ENCODE measurements at regions not wholly inside any gene's neighbourhood (a gene's known extent, or its start where the extent isn't known, plus 50 kb on each side); places are given as distances from the start of the nearest gene placed in this dataset.
"Not testable (repeated sequence)": the region's sequence is repeated elsewhere in the genome, so short reads cannot be mapped to it uniquely, and the experiment has no call there.

DNA sequence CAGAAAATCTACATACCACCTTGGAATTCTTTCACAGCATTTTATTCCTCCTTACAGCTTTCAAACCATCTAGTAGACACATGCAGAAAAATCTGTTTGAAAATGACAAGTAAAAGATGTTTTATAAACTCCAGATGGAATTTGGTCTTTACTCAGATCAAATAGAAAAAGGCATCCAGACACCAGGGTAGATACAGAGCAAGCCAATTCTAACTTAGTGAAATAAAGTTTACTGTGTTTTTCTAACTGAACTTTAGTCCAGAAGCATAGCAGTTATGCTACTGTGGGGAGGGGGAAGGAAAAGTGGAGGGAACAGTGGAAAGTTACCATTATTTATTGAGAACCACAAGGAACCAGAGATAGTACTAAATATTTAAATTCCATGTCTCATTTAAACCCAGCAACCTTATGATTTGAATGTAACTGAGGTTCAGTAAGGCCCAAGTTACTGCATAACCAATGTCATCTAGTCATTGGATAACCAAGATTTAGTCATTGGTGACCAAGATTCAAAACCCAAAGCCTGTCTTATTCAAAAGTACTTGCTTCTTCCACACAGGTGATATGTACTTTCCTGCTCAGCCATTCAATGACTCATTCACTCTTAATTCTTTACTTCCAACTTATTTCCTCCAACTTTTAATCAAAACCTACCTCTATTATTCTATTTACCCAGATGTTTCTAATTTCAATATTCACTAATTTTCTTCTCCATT, 57.7 kb downstream of the RAD51AP2 start:
- TF ChIP-seq, protein P1, sequence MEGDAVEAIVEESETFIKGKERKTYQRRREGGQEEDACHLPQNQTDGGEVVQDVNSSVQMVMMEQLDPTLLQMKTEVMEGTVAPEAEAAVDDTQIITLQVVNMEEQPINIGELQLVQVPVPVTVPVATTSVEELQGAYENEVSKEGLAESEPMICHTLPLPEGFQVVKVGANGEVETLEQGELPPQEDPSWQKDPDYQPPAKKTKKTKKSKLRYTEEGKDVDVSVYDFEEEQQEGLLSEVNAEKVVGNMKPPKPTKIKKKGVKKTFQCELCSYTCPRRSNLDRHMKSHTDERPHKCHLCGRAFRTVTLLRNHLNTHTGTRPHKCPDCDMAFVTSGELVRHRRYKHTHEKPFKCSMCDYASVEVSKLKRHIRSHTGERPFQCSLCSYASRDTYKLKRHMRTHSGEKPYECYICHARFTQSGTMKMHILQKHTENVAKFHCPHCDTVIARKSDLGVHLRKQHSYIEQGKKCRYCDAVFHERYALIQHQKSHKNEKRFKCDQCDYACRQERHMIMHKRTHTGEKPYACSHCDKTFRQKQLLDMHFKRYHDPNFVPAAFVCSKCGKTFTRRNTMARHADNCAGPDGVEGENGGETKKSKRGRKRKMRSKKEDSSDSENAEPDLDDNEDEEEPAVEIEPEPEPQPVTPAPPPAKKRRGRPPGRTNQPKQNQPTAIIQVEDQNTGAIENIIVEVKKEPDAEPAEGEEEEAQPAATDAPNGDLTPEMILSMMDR (IDR thresholded peaks at IDR 0.05; ENCODE audit: borderline replicate concordance, insufficient read depth, low read depth, low read length), result no peak
- H3K4me3 ChIP-seq (ENCODE audit: low read depth, low read length), result no peak overlapping the region

GRCh38 chr2:17455343-17455742, 62.9 kb downstream of the RAD51AP2 start:
- TF ChIP-seq, protein P1 (IDR thresholded peaks at IDR 0.05; ENCODE audit: borderline replicate concordance, insufficient read depth, low read depth, low read length), result no peak
- H3K4me3 ChIP-seq (ENCODE audit: low read depth, low read length), result no peak overlapping the region

DNA sequence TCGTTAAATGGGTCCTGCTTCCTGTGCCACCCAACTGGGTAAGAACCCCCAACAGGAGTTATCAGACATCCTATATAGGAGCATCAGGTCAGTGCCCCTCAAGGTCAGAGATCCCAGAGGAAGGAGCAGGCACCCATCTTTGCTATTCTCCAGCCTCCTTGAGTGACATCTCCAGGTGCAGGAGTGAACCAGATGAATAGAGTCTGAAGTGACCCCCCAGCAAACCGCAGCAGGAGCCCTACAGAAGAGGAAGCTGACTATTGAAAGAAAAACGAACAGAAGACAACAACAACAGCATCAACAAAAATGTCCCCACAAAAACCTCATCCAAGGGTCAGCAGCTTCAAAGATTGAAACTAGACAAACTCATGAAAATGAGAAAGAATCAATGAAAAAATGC, 72.0 kb downstream of the RAD51AP2 start:
- not testable (repeated sequence) for H3K4me3 ChIP-seq (ENCODE audit: low read depth, low read length)

- H3K4me3 ChIP-seq (ENCODE audit: low read depth, low read length), result no peak overlapping the region
- TF ChIP-seq, protein P1 (IDR thresholded peaks at IDR 0.05; ENCODE audit: borderline replicate concordance, insufficient read depth, low read depth, low read length), result no peak
Observed at GRCh38 chr2:17445744-17446143, 72.5 kb downstream of the RAD51AP2 start.

DNA sequence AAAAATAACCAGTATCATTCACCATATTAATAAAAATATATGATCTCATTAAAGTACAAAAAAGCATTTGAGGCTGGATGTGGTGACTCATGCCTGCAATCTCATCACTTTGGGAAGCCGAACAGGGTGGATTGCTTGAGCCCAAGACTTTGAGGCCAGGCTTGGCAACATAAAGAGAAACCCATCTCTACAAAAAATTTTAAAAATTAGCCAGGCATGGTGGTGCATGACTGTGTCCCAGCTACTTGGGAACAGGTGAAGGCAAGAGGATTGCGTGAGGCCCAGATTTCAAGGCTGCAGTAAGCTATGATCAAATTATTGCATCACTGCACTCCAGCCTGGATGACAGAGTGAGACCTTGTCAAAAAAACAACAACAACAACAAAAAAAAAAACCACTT, 75.9 kb downstream of the RAD51AP2 start:
- TF ChIP-seq, protein P1 (IDR thresholded peaks at IDR 0.05; ENCODE audit: borderline replicate concordance, insufficient read depth, low read depth, low read length), result no peak
- no peak overlapping the region for H3K4me3 ChIP-seq (ENCODE audit: low read depth, low read length)

DNA sequence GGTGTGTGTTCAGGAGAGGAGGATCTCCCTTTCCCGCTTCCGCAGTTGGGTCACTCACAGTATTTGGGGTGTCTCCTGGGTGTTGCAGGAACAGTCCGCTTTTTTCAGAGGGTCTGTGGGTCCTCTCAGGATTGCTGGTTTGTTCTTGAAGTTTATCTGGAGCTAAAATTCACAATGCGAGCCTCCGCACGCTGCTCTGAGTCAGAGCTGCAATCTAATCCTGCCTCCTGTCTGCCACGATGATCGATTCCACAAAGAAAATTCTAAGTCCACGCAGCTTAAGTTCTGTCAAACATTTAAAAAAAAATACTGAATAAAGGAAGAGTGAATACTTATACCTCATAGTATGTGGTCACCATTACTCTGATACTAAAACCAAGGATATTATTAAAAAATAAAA, 76.5 kb downstream of the RAD51AP2 start:
- TF ChIP-seq, protein P1 (IDR thresholded peaks at IDR 0.05; ENCODE audit: borderline replicate concordance, insufficient read depth, low read depth, low read length), result no peak
- no peak overlapping the region for H3K4me3 ChIP-seq (ENCODE audit: low read depth, low read length)

GRCh38 chr2:17441055-17441771, 77.0 kb downstream of the RAD51AP2 start:
- H3K4me3 ChIP-seq (ENCODE audit: low read depth, low read length), result no peak overlapping the region
- TF ChIP-seq, protein P1 (IDR thresholded peaks at IDR 0.05; ENCODE audit: borderline replicate concordance, insufficient read depth, low read depth, low read length), result no peak
